K562 (cell line): ENCODE measurements at regions not wholly inside any gene's neighbourhood (a gene's known extent, or its start where the extent isn't known, plus 50 kb on each side); places are given as distances from the start of the nearest gene placed in this dataset.

ENCODE experiments used
- CREB1 ChIP-seq, 2 experiments: sonication (generic) in 1 of 2; formaldehyde crosslinking in 1 of 2; IDR thresholded peaks; 2 replicates each; pipeline versions ENCODE4 v1.6.1 to v1.8.0; 2012 to 2022; ENCODE audit warnings: inconsistent platforms in 1 of 2, mild to moderate bottlenecking in 1 of 2, missing genetic modification reagents in 1 of 2, moderate library complexity in 1 of 2
- ESRRA ChIP-seq: fragments of 450-650 bp; IDR thresholded peaks from 2 replicates; pipeline ENCODE4 v1.6.1; 2014; ENCODE audit warnings: low read depth, mild to moderate bottlenecking, moderate library complexity, borderline replicate concordance
- MEF2A ChIP-seq: IDR thresholded peaks from 2 replicates; pipeline ENCODE4 v1.6.1; 2011; ENCODE audit warnings: low read depth, mild to moderate bottlenecking, low read length, moderate library complexity; ENCODE audit not compliant: control insufficient read depth
- NCOA2 ChIP-seq, 2 experiments: fragments of 450-650 bp; IDR thresholded peaks; 2 replicates each; pipeline ENCODE4 v1.6.1; 2018; ENCODE audit warnings: mild to moderate bottlenecking in 2 of 2, moderate library complexity in 1 of 2; ENCODE audit not compliant: partially characterized antibody in 2 of 2
- NFIC ChIP-seq: fragments of 450-650 bp; IDR thresholded peaks from 2 replicates; pipeline ENCODE4 v1.6.1; 2017; ENCODE audit warnings: mild to moderate bottlenecking, inconsistent platforms
- NFRKB ChIP-seq: fragments of 450-650 bp; IDR thresholded peaks from 2 replicates; pipeline ENCODE4 v1.6.1; 2016; ENCODE audit warnings: low read depth
- OTX1 ChIP-seq: fragments of 450-650 bp; formaldehyde crosslinking; IDR thresholded peaks from 2 replicates; pipeline ENCODE4 v1.4.0; 2022; ENCODE audit warnings: mild to moderate bottlenecking
- POLR2A ChIP-seq: fragments of 450-650 bp; conservative IDR thresholded peaks from 2 replicates; pipeline ENCODE4 v1.6.1; 2016
- POLR2AphosphoS5 ChIP-seq: IDR thresholded peaks from 2 replicates; pipeline ENCODE4 v1.6.1; 2011; ENCODE audit warnings: mild to moderate bottlenecking, low read depth, low read length, moderate library complexity; ENCODE audit not compliant: control insufficient read depth, insufficient read depth
- RAD51 ChIP-seq: fragments of 450-650 bp; IDR thresholded peaks from 2 replicates; pipeline ENCODE4 v1.7.1; 2016; ENCODE audit warnings: low read depth, mild to moderate bottlenecking, borderline replicate concordance
- RBM14 ChIP-seq: fragments of 200-400 bp; formaldehyde crosslinking; IDR thresholded peaks from 2 replicates; pipeline ENCODE4 v1.6.1; 2018; ENCODE audit warnings: low read depth, mild to moderate bottlenecking, low read length, moderate library complexity, borderline replicate concordance; ENCODE audit not compliant: insufficient read depth
- SPI1 ChIP-seq: IDR thresholded peaks from 2 replicates; pipeline ENCODE4 v1.6.1; 2011; ENCODE audit warnings: low read depth, low read length, control low read depth, borderline replicate concordance
- TGIF2 ChIP-seq: sonication (generic); formaldehyde crosslinking; IDR thresholded peaks from 2 replicates; pipeline ENCODE4 v1.8.1; 2022; ENCODE audit warnings: mild to moderate bottlenecking, missing genetic modification reagents, moderate library complexity
- ZBTB11 ChIP-seq, 3 experiments: fragments of 200-800 bp in 1 of 3; fragments of 250-450 bp in 1 of 3; fragments of 450-650 bp in 1 of 3; sonication (Bioruptor Pico) in 1 of 3; sonication (Bioruptor generic) in 1 of 3; formaldehyde crosslinking in 1 of 3; IDR thresholded peaks; 2 replicates each; pipeline versions ENCODE4 v1.6.1 to v1.8.0; 2016 to 2022; ENCODE audit warnings: mild to moderate bottlenecking in 2 of 3, missing genetic modification characterization in 2 of 3, missing compliant biosample characterization in 1 of 3, moderate library complexity in 1 of 3
- ZBTB2 ChIP-seq: fragments of 450-650 bp; IDR thresholded peaks from 2 replicates; pipeline ENCODE4 v1.6.1; 2016; ENCODE audit warnings: antibody characterized with exemption
- ZFPM2 ChIP-seq: fragments of 250-450 bp; sonication (Bioruptor Pico); IDR thresholded peaks from 2 replicates; pipeline ENCODE4 v1.5.1; 2022; ENCODE audit warnings: mild to moderate bottlenecking
- ZNF12 ChIP-seq: sonication (generic); formaldehyde crosslinking; IDR thresholded peaks from 2 replicates; pipeline ENCODE4 v1.4.0; 2020; ENCODE audit warnings: mild to moderate bottlenecking, missing genetic modification reagents
- ZNF133 ChIP-seq: fragments of 250-450 bp; sonication (Bioruptor Pico); IDR thresholded peaks from 2 replicates; pipeline ENCODE4 v1.4.0; 2020; ENCODE audit warnings: mild to moderate bottlenecking
- ZNF280B ChIP-seq: fragments of 250-450 bp; sonication (Bioruptor Pico); IDR thresholded peaks from 2 replicates; pipeline ENCODE4 v1.5.1; 2021; ENCODE audit warnings: mild to moderate bottlenecking
- ZNF282 ChIP-seq: sonication (generic); formaldehyde crosslinking; IDR thresholded peaks from 2 replicates; pipeline ENCODE4 v1.8.1; 2023; ENCODE audit warnings: missing genetic modification reagents
- ZNF354B ChIP-seq: fragments of 250-450 bp; sonication (Bioruptor Pico); IDR thresholded peaks from 2 replicates; pipeline ENCODE4 v1.4.0; 2020
- ZNF75A ChIP-seq: fragments of 450-650 bp; formaldehyde crosslinking; IDR thresholded peaks from 2 replicates; pipeline ENCODE4 v1.4.0; 2020; ENCODE audit warnings: mild to moderate bottlenecking

- TF ChIP-seq ZBTB2 = no peak; the same call in 1 of the 2 replicates
- TF ChIP-seq POLR2A = no peak
- TF ChIP-seq ZFPM2 (CRISPR knock-in tag) = no peak
- no peak for TF ChIP-seq RAD51
- no peak for TF ChIP-seq RBM14
- no peak for TF ChIP-seq ZNF12 (CRISPR knock-in tag)
- no peak for TF ChIP-seq ZNF280B (CRISPR knock-in tag)
- no peak for TF ChIP-seq NFRKB
- no peak for TF ChIP-seq ZNF75A (CRISPR knock-in tag)
- no peak for TF ChIP-seq MEF2A
- TF ChIP-seq ZNF354B (CRISPR knock-in tag) = no peak
- TF ChIP-seq OTX1 (CRISPR knock-in tag) = no peak
- TF ChIP-seq TGIF2 (CRISPR knock-in tag) = no peak
- TF ChIP-seq ESRRA = no peak
- no peak for TF ChIP-seq CREB1 (IDR thresholded peaks at IDR 0.05)
- no peak for TF ChIP-seq CREB1 (CRISPR knock-in tag; IDR thresholded peaks at IDR 0.05)
- TF ChIP-seq ZNF133 (CRISPR knock-in tag) = no peak
- TF ChIP-seq NCOA2 (IDR thresholded peaks at IDR 0.05; ENCODE audit: partially characterized antibody in 2 of 2) = no peak
- peak; percentile 76 for TF ChIP-seq NFIC
- peak; percentile 94 for TF ChIP-seq SPI1
- no peak for TF ChIP-seq POLR2AphosphoS5
- no peak for TF ChIP-seq ZNF282
- TF ChIP-seq ZBTB11 (CRISPR knock-in tag; IDR thresholded peaks at IDR 0.05) = 0 out of 6 replicates have a peak, but pooled peaks of 1 of the 3 experiments have one; percentile 24
These were observed 138.9 kb upstream of the SGO1 start (continued) for GRCh38 chr3:20324664-20325478.
